Left kidney (tissue), 1 donor: ENCODE measurements at regions not wholly inside any gene's neighbourhood (a gene's known extent, or its start where the extent isn't known, plus 50 kb on each side); places are given as distances from the start of the nearest gene placed in this dataset.

ENCODE experiments used
- DNase-seq: peaks from one replicate; pipeline ENCODE4 v3.0.0-alpha.2; 2013

DNA sequence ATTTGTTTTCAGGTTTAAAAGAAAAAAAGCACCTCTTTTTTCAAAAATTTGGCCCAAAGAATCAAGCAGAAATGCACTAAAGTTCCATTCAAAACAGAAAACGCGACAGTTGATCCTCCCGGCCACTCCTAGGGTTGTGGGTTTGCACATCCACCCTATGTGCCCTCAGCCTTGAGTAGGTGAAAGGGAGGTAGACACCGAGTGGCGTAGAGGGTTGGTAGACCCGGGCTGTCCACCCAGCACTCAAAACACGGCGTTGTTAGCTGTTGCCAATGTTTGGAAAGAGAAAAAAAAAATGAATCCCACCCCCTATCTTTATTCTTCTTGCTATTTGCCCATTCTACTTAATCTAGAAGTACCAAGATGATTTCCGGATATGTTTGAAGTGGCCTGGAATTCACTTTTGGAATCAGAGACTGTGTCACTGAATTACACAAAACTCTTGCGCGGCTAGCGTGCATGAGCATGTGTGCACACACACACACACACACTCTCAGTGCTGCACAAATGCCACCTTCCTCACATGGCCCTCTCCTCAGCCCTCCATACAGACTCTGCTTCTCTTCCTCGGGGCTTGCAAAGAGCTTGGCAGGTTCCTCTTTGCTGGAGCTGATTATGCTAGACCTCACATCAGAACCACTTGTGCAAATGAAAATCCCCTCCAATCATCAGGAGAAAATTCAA, 110.2 kb upstream of the HAND1 start:
- DNase-seq = no peak

DNA sequence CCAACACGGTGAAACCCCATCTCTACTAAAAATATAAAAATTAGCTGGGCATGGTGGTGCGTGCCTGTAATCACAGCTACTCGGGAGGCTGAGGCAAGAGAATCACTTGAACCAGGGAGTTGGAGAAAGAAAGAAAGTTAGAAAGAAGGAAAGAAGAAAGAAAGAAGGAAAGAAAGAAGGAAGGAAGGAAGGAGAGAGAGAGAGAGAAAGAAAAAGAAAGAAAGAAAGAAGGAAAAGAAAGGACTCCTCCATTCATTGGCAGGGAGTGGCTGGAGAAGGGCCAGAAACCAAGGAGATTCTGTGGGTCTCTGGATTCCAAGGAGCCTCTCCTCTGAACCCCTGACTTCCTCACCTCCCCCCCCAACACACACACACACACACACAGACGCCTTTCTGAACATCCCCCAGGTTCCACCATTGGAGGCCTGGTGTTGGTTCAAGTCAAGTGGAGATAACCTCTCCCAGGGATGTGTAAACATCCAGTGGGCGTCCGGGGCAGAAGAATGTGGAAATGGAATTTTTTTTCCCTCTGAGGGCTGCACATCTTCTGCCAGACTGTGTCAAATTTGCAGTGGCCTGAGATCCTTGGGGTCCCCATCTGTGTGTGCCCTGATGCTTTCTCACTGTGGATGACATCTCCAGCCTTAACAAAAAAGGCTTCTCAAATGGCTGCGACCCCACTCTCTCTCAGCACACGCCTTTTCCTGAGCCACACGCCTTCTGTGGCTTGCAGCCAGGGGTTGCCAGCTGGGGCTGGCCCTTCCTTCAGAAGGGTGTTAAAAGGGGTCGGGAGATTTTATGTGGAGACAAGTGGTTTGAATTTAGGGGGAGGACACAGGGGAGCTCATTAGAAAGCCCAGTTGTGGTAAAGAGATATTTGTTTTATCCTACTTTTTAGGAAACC, 109.3 kb upstream of the HAND1 start:
- DNase-seq = no peak

DNA sequence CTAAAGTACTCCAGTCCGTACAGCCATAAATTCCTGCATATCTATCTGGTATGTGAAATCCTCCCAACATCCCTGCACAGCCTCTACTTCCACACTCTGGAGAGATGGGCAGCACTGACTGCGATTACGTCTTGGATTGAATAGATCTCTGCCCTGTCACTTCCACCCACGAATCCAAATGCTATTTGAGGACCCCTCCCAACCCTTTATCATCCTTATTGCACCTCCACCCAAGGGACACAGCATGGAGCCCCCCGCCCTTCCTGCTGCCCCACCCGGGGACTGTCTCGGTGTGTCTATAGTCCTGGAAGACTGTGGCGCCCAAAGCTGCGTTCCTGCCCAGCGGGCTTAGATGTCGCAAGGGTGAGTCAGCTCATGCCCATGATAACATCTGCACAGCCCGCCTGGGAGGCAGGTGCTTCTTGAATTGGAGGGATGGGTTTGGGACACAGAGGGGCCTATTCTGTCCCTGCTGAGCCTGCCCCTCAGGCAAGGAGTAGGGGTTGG, 105.7 kb upstream of the HAND1 start:
- DNase-seq = no peak

DNA sequence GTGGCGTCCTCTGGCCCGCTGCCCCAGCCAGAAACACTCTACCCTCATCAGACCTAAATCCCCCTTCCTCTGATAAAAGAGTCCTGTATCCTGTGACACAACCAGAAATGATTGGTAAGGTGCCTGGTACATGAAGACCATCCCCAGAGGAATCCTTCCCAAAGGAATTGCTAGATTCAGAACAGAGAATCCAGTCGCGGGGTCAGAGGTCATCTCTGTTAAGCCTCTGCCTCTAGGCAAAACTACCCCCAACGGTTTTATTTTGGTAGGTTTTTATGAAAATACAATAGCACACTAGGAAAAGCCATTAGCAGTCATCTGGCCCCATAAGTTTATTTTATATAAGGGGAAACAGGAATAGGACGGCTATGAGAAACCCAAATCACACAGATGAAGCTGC, 102.4 kb upstream of the HAND1 start:
- no peak for DNase-seq

DNA sequence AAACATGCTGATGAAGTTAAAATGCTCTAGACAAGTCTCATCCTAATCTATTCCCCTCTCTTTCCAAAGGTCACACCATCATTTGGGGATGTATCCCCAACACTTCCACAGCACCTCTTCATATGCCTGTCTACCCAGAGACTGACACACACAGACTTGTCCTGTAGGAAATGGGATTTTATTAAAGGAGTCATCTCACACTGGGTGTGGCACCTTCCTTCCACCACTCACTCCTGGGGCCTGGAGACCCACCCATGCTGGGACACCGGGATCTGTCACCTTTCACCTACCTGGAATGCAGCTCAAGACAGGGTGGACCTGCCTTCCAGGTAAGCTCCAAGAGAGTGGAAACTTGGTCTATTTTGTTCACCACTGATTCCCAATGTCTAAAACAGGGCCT, 99.4 kb upstream of the HAND1 start:
- no peak for DNase-seq

DNA sequence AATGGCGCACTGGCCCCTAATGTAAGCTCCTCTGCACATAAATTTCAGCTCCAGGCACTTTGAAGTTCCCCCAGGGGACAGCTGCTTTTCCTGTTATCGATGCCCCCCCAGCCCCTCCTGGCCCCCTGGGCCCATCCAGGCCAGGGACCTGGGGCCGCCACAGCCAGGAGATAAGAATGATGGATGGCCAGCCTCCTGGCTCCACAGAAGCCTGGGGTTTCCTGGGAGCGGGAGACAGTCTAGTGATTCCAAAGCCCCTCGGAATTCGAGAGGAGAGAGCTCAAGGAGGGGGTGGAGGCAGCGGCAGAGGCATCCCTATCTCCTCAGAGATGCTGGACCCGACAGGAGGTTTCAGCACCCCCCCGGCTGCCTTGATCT, 98.4 kb upstream of the HAND1 start:
- DNase-seq = no peak

DNA sequence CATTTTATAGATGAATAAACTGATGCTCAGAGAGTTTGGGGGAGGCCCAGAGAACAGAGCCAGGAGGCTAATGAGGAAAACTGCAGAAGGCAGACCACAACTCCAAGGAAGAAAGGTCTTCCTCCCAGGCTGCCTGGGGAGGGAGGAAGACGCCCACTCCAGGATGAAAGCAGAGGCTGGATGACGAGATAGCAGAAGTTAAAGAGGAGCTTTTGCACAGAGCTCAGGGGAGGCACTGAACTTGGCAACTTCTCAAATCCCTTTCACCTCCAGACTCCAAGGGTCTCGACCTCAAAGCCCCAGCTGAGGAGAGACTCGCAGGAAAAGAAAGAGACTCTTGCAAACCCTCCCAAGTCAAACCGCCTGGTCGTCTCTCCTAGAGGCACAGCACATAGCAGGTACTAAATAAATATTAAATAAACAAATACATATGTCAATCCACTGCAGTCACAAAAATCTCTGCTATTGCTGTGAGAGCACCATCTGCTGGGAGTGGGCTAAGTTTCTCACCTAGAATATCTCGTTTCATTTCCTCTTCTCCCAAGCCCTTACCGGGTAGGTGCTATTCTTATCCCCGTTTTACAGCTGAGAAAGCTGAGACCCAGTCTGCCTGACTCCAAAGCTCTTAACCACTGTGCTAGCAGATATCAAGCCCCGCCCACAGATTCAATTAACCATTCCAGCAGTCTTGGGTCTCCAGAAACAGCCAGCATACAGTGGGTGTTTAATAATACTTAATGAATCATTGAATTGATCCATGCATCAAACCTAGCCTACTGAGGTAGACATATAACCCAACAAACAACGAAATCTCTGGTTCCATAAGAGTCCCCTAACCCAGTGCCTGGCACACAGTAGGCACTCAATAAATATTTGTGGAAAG, 97.8 kb upstream of the HAND1 start:
- no peak for DNase-seq

DNA sequence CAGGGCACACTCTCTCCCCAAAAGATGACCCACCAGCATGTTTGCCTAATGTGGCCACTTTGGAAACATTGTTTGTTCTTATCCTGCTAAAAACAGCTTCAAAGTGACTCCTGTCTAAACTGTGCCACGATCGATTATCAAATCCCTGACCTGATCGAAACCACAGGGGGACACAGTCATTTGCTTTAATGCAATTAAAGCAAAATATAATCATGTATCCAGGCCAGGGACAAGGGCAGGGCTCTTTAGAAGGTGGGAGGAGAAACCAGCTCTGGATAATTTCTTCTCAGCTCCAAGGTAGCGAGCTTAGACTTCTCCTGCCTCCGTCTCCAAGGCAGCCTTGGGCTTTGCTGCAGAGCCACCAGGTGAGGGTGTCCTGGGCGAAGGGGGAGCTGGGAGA, 95.0 kb upstream of the HAND1 start:
- no peak for DNase-seq

DNA sequence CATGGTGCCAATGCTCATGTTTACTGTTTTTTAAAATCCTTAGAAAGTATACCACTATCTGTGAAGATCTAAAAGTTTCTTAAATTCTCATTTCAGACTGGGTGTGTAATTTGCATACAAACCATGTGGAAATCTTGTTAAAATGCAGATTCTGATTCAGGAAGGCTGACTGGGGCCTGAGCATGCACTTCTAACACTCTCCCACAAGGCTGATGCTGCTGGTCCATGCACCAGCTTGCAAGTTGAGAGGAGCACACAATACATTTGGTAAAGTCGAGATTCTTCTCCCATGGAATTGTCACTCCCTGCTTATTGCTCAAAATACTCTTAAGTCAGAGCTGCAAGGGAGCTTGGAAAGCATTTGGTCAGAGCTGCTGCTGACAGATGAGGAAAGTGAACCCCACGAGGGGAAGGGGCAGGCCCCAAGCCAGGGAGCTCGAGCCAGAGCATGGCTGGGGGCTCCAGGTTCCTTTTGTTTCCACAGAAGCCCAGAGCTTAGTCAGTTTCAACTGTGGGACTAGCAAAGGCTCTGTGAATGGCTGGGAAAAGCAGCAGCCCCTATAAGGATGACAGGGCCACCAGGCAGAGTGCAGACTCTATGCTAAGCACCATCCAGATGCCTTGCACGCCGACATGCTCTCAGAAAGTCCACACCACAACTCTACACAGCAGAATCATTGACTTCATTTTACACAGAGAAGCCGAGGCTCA, 93.5 kb upstream of the HAND1 start:
- no peak for DNase-seq

DNA sequence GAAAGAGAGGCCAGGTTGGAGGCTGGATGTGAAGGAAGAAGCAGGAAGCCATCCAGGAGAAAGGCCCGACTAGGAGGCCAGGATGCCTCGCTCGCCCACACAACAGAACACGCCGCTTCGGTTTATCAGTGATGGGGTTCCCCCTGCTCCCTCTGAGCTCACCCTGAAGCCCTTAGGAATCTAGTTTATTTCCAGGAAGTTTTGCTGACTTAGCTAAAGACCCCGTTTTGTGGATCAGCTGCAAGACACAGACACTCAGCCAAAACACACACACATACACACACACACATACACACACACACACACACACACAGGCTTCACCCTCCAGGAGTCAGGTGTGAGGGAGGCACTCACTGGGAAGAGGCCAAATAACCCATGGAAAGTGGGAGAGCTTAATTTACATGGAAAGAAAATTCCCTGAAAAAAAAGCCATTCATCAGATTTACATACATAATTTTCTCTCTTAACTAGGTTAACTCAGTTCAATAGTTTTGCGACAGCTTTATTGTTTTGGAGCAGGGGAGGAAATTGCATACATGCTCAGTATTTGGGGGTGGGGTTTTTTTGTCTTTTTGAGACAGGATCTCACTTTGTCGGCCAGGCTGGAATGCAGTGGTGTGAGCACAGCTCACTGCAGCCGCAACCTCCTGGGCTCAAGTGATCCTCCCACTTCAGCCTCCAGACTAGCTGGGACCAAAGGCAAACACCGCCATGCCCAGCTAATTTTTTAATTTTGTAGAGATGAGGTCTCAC, 92.7 kb upstream of the HAND1 start:
- DNase-seq = no peak

DNA sequence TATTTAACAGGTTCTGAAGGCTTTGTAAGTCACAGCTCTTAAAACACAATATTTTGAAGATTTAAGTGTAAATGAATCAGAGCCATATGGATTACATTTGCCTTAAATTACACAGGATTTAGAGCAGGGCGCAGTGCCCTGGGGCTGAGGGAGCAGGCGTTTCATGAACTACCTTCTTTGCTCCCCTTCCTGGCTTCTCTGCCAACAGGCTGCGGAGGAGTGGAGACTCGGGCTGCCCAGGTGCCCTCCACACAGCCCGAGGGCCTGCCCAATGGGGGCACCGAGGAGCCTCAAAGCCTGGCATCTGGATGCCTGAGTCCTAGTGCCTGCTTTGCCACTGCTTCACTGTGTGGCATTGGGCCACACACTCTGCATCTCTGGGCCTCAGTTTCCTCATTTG, 90.6 kb upstream of the HAND1 start:
- no peak for DNase-seq

DNA sequence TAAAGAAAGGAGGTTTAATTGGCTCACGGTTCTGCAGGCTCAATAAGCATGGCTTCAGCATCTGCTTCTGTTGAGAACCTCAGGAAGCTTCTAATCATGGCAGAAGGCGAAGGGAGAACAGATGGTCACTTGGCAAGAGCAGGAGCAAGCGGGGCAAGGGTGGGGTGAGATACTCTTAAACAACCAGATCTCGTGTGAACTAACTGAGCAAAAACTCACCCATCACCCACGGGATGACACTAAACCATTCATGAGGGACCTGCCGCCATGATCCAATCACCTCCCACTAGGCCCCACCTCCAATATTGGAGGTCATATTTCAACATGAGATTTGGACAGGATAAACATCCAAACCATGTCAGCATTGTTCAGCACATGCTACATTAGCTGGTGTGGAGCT, 89.1 kb upstream of the HAND1 start:
- DNase-seq = no peak

DNA sequence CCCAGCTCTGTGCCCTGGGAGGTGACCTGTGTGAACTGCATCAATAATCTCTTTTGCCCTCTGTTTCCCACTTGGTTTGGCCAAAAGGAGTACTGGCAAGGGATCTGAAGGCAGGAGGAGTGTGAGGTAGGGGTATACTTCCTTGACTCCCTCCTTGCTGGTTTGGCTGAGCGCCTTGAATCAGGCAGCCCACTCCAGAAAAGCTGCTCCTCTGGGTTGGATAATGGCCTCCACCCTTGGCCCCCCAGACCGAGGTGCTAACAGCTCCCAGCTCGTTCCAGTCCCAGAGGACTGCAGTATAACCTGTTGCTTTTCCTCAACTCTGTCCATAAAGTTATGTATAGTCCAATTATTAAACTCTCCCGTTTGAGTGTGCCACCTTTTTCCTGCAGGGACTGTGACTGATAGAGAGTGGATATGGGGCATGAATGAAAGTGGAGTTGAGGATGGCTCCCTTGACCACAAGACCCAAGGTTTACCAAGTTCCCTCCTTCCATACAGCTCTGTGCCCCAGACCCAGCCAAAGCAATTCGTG, 88.2 kb upstream of the HAND1 start:
- DNase-seq = no peak

DNA sequence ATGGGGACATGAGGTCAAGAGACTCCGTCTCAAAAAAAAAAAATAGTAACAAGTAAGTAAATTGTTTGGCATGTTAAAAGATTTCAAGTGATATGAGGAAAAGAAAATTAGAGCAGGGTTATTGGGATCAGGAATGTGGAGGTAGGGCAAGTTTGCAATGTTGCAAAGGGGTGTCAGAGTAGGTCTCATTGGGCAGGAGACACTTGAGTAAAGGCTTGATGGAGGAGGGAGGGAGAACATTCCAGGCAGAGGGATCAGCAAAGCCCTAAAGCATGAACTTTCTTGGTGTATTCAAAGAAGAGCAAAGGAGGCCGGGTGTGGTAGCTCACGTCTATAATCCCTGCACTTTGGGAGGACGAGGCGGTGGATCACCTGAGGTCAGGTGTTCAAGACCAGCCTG, 87.1 kb upstream of the HAND1 start:
- DNase-seq = no peak

DNA sequence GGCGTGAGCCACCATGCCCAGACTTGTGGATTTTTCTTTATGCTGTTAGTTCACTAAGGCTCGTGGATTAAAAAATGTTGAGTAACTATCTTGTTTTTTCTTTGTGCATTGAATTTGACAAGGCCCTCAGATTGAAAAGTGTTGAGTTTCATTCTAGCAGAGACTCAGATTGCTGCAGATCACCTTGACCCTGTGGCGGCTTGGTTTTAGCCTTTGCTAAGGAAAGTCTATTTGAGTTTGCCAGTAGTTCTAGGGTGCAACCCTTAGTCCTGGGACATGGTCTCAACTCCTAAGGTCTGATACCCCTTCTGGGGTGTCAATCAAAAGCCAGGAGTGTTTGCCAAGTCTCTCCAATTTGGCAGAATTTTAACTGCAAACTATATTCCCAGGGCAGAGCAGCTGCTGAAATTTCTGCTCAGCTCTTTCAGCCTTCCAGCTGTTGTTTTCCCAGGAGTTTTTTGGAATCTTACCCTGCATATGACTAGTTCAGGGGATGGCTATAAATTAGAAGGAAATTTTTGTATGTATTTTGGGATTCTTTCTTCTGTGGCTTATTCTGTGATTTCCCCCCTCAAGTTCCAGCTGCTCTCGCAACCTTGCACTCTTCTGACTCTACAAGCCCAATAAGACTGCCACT, 84.3 kb upstream of the HAND1 start:
- DNase-seq = no peak

DNA sequence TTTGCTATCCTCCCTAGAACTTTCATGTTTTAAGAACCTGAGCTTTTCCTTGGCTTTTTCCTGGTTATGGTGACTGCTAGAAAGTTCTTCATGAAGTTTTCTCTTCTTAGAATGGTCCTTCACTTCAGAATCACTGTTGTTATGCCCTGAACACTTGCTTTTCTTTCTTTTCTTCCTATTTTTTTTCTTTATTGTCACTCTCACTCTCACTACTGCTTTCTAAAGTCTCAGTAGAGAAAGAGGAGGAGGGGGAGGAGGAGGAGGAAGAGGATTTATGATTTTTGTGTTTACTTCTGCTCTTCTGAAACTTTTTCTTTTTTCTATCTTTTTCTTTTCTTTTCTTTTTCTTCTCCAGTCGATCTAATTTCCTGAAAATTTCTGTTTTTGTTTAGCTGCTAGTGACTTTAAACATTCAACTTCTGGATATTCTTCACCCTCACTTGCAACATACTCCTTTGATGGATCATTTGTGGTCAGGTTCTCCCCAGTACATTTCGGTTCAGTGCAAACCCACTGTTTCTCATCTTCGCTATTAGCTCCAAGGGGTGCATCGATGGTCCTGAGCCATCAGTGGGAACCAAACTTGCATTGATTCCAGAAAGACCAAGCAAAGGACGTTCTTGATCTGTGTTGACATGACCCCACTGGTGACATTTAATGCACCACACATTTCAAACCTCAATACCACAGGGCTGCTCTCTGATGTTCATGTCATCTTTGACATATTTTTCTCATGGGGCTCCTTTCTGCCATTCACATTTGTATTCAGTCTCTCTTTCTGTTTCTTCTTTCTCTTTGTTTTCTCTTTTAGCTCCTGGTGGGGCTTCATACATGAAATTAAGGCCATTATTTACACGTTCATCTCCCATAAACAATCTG, 81.6 kb upstream of the HAND1 start:
- DNase-seq = no peak

DNA sequence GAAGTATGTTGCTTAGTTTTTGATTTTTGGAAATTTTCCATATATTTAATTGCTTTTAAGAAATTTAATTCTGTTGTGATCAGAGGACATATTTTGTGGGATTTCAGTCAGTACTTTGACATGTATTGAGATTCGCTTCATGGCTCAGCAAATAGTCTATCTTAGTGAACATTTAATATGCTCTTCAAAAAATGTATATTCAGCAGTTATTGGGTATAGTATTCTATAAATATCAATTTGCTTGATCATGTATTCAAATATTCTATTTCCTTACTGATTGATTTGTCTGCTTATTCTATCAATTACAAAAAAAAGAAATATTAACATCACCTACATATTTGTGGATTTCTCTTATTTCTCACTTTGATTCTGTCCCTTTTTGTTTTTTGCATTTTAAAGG, 79.5 kb upstream of the HAND1 start:
- no peak for DNase-seq

DNA sequence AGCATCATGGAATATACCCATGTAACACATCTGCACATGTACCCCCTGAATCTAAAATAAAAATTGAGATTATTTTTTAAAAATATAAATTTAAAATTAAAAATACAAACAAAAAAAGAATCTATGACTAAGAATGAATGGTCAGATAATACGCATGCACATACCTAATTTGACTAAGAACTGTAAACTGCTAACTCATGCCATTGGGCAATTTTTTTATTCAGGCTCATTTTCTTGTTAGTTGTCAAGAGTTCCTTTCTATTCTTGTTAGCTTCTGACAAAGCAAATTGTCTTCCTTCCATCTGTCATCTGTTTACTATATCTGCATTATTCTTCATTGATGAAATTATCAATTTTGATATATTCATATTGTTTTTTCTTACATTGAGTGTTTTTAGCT, 69.5 kb upstream of the HAND1 start:
- DNase-seq = no peak

DNA sequence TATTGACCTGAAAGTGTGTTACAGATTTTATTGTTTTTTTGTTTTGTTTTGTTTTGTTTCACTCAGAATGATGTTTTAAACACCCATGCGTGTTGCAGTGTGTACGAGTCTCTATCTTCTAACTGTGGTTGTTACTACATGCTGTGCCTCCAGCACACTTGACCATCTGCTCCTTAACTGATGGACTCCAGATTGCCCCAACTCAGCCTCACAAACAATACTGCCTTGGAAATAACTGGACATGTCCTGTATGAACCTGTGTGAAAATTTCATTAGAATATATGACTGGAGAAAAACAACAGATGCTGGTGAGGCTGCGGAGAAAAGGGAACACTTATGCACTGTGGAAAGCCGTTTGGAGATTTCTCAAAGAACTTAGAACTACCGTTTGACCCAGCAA, 68.7 kb upstream of the HAND1 start:
- DNase-seq = no peak
